HuH-7.5 (cell line): ENCODE measurements at regions not wholly inside any gene's neighbourhood (a gene's known extent, or its start where the extent isn't known, plus 50 kb on each side); places are given as distances from the start of the nearest gene placed in this dataset.
"Not testable (repeated sequence)": the region's sequence is repeated elsewhere in the genome, so short reads cannot be mapped to it uniquely, and the experiment has no call there.

Source experiments
- DNase-seq: peaks from one replicate; pipeline ENCODE4 v3.0.0; 2011; ENCODE audit warnings: low spot score

GRCh38 chr18:78457731-78458130 is 521.9 kb upstream of the SALL3 start:
- DNase-seq = no peak

DNA sequence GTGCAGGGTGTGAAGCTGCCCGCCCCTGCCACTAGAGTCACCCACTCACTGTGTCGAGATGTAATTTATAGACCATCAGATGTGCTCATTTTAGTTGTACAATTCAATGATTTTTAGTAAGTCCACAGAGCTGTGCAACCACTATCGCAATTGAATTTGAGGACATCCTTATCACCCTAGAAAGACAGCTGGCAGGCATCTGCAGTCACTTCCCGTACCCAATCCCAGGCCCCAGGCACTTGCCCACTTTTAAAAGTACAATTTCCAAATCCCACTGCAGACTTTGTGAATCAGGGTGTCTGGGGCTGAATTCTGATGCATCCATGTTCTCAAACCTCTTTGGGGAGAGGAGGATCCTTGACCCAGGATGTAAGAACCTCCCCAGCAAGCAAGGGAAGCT is 521.3 kb upstream of the SALL3 start:
- no peak for DNase-seq

GRCh38 chr18:78459668-78460067 is 520.0 kb upstream of the SALL3 start:
- DNase-seq = no peak

DNA sequence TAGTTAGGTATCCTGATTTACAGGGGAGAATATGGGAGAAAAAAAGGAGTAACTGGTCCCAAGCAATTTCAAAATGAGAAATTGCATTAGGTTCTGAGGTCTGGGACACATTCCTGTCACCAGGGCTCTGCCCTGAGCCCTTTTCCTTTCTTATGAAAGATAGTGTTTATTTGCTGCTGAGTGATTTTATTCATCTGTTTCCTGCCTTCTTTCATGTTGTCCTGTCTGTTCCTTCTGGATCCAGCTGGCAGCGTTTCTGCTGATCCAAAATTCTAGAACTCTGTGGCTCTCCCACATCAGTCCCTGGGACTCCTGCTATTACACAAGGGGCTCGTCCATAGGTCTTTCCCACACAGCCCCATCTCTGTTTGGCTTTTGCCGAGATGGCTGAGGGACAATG is 519.1 kb upstream of the SALL3 start:
- no peak for DNase-seq

GRCh38 chr18:78473563-78473962 is 506.1 kb upstream of the SALL3 start:
- DNase-seq = no peak

GRCh38 chr18:78477840-78478239 is 501.8 kb upstream of the SALL3 start:
- DNase-seq = no peak

- no peak for DNase-seq
These were observed 500.2 kb upstream of the SALL3 start for GRCh38 chr18:78479443-78479842.

GRCh38 chr18:78480262-78481054 is 499.2 kb upstream of the SALL3 start:
- no peak for DNase-seq

DNA sequence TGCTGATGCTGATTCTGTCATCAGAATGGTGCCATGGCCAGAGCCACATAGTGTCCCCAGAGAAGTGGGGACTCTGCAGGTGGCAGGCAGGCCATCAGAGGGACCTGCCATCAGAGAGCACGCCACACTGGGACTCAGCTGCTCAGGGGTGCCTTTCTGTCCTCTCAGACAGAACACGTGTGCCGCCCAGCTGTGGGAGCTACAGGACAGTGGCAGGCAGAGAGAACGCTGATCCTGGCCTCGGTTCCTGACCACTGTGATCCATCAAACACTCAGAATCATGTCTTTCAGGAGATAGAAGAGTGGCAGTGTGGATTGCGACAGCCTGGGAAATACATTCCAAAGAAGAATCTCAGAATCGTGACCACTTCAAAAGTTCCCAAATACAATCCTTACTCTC is 497.2 kb upstream of the SALL3 start:
- DNase-seq = no peak

- DNase-seq = no peak
These were observed 492.0 kb upstream of the SALL3 start for GRCh38 chr18:78487649-78488048.

GRCh38 chr18:78492064-78492812 is 487.4 kb upstream of the SALL3 start:
- DNase-seq = no peak

- no peak for DNase-seq
These were observed 486.7 kb upstream of the SALL3 start for GRCh38 chr18:78492813-78493371.

DNA sequence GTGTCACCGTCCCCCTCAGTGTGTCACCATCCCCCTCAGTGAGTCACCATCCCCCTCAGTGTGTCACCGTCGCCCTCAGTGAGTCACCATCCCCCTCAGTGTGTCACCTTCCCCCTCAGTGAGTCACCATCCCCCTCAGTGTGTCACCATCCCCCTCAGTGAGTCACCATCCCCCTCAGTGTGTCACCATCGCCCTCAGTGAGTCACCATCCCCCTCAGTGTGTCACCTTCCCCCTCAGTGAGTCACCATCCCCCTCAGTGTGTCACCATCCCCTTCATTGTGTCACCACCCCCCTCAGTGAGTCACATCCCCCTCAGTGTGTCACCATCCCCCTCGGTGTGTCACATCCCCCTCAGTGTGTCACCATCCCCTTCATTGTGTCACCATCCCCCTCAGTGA is 486.1 kb upstream of the SALL3 start:
- not testable (repeated sequence) for DNase-seq

- DNase-seq = no peak
These were observed 485.2 kb upstream of the SALL3 start for GRCh38 chr18:78494204-78495085.

DNA sequence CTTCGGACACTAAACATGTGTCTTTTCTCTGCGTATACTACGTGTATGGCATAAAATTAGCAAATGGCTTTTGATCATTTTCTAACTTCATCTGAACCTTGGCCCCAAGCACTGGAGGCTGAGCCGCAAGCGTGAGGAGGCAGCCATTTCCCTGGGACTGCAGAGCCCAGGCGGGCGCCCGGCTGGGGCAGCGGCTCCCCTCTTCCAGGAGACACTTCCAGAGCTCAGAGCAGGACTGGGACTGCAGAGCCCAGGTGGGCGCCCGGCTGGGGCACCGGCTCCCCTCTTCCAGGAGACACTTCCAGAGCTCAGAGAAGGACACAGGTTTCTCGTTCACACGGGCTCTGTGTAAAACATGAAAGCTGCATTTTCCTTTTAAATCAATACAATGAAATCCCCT is 484.1 kb upstream of the SALL3 start:
- no peak for DNase-seq

- no peak for DNase-seq
These were observed 483.5 kb upstream of the SALL3 start for GRCh38 chr18:78496079-78496478.

DNA sequence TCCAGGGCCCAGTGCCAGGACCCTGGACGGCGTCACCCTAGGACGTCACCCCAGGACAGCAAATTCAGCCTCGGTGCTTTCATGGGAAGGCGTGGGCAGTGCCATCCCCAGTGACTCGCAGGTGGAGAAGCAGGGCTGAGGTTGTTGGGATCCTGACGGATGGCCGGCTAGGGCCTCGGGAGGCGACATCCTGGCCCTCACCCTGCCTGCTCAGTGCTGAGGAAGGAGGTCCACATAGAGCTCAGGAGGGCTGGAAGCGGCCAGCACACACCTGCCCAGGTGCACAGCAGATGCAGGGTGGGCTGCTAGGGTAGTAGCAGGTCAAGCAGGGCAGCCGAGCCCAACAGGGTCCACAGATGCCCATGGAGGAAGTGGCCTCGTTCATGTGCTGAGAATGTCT is 482.0 kb upstream of the SALL3 start:
- no peak for DNase-seq

DNA sequence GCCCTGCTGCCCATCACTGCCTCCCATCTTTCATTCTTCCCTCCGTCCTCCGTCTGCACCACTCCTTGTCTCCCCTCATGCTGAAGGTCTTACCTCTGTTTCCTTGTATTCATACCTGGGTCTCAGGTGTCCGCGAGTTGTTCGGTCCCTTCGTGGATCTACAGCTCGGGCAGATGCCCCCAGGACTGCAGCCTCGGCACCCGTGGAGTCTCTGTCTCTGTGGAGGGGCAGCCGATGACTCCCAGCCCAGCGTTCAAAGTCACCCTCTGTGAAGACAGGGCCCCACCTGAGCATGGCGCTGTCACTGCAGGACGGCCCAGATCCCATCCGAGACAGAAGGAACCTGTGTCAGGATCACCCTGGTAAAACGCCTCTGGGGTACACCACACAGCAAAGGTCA is 480.0 kb upstream of the SALL3 start:
- DNase-seq = no peak

DNA sequence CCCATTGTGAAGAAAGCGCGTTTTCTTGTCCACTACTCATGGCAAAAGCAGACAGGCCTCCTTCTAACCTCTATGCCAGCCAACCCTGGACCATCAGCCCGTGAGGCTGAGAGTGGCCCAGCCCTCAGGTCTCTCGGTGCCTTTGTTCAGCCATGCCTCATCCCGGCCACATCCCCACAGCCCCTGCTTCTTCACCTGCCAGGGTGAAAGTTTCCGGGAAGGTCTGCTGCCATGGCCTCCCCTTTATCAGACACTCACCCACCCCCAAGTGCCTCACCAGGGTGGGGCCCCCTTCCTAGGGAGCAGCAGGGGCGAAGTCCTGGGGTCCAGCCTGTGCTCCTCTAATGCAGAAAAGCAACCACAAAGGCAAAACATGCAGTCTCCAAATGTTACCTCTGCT is 478.4 kb upstream of the SALL3 start:
- no peak for DNase-seq

DNA sequence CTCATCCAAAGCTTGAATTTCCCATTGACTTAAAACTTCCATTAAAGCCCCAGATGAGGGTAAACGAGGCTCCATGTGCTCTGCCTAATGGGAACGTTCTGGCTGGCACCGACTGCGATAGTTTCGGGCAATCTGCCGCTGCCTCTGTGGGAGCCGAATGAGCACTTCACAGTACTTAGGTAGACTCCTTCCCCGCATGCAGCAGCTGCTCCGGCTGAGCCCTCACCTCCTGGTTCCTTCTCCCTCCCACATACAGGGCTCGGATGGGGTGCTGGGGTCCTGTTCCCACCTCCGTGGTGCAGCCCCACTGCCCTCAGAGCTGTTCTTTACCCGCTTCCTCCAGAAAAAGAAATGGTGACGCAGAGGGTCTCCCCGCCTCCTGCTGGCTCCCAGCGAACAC is 476.5 kb upstream of the SALL3 start:
- no peak for DNase-seq

DNA sequence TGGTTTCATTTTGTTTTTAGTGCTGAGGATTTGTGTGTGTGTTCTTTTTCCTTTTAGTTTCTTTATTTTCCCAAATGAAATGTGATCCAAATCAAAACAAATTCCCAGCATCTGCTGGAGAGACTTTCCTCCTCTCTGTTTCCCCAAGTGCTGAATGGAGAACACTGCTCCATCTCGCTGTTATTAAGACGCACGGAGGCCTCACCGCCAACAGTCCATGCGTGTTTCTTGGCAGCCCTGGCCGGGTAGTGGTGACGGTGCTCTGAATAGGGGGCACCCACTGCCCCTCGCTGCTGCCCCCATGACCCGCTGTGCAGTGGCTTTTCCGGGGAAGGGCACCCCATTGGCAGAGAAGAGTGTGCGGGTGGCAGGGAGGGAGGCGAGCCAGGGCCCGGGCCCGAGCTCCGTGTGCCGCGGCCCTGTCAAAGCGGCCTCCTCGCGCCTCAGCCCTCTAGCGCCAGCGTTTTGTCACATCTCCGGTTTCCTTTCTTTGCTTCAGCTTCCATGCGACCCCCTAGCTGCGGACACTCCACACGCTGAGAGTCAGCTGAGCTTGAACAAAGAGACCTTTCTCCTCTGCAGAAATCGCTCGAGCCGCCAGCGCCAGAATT is 473.7 kb upstream of the SALL3 start:
- no peak for DNase-seq

- no peak for DNase-seq
These were observed 472.4 kb upstream of the SALL3 start for GRCh38 chr18:78507217-78507616.
